ENCODE measurements at regions not wholly inside any gene's neighbourhood (a gene's known extent, or its start where the extent isn't known, plus 50 kb on each side); places are given as distances from the start of the nearest gene placed in this dataset.

GRCh38 chr1:58248072-58248471, 298.5 kb downstream of the OMA1 start:
- TF ChIP-seq FOXP2 (optimal IDR thresholded peaks at IDR 0.05; ENCODE audit: borderline replicate concordance, extremely low read depth, extremely low read length, insufficient read depth) (no peak), TAF1 (IDR thresholded peaks at IDR 0.05; ENCODE audit: borderline replicate concordance, insufficient read depth, low read length) (no peak), SIN3A (IDR thresholded peaks at IDR 0.05; ENCODE audit: borderline replicate concordance, insufficient read depth, low read length) (no peak), REST (IDR thresholded peaks at IDR 0.05; ENCODE audit: insufficient read depth in 1 of 2, low read depth in 2 of 2, low read length in 2 of 2) (no peak), POLR2AphosphoS5 (IDR thresholded peaks at IDR 0.05; ENCODE audit: low read depth, low read length) (no peak)

GRCh38 chr1:58246549-58246948, 300.0 kb downstream of the OMA1 start:
- no peak for TF ChIP-seq FOXP2 (optimal IDR thresholded peaks at IDR 0.05; ENCODE audit: borderline replicate concordance, extremely low read depth, extremely low read length, insufficient read depth)

GRCh38 chr1:58244872-58245271, 301.7 kb downstream of the OMA1 start:
- TF ChIP-seq TAF1 (IDR thresholded peaks at IDR 0.05; ENCODE audit: borderline replicate concordance, insufficient read depth, low read length) (no peak), REST (IDR thresholded peaks at IDR 0.05; ENCODE audit: insufficient read depth in 1 of 2, low read depth in 2 of 2, low read length in 2 of 2) (peak; percentile 76 to 85)

GRCh38 chr1:58238846-58239245, 307.7 kb downstream of the OMA1 start:
- TF ChIP-seq TAF1 (IDR thresholded peaks at IDR 0.05; ENCODE audit: borderline replicate concordance, insufficient read depth, low read length) (no peak), REST (IDR thresholded peaks at IDR 0.05; ENCODE audit: insufficient read depth in 1 of 2, low read depth in 2 of 2, low read length in 2 of 2) (no peak), FOXP2 (optimal IDR thresholded peaks at IDR 0.05; ENCODE audit: borderline replicate concordance, extremely low read depth, extremely low read length, insufficient read depth) (no peak), SIN3A (IDR thresholded peaks at IDR 0.05; ENCODE audit: borderline replicate concordance, insufficient read depth, low read length) (no peak), POLR2AphosphoS5 (IDR thresholded peaks at IDR 0.05; ENCODE audit: low read depth, low read length) (no peak)

- TF ChIP-seq REST (IDR thresholded peaks at IDR 0.05; ENCODE audit: insufficient read depth in 1 of 2, low read depth in 2 of 2, low read length in 2 of 2) = no peak
- no peak for TF ChIP-seq FOXP2 (optimal IDR thresholded peaks at IDR 0.05; ENCODE audit: borderline replicate concordance, extremely low read depth, extremely low read length, insufficient read depth)
- TF ChIP-seq SIN3A (IDR thresholded peaks at IDR 0.05; ENCODE audit: borderline replicate concordance, insufficient read depth, low read length) = no peak
- no peak for TF ChIP-seq POLR2AphosphoS5 (IDR thresholded peaks at IDR 0.05; ENCODE audit: low read depth, low read length)
- TF ChIP-seq TAF1 (IDR thresholded peaks at IDR 0.05; ENCODE audit: borderline replicate concordance, insufficient read depth, low read length) = no peak
Observed at GRCh38 chr1:58233729-58234128, 312.8 kb downstream of the OMA1 start.
